ENCODE measurements at regions not wholly inside any gene's neighbourhood (a gene's known extent, or its start where the extent isn't known, plus 50 kb on each side); places are given as distances from the start of the nearest gene placed in this dataset.

DNA sequence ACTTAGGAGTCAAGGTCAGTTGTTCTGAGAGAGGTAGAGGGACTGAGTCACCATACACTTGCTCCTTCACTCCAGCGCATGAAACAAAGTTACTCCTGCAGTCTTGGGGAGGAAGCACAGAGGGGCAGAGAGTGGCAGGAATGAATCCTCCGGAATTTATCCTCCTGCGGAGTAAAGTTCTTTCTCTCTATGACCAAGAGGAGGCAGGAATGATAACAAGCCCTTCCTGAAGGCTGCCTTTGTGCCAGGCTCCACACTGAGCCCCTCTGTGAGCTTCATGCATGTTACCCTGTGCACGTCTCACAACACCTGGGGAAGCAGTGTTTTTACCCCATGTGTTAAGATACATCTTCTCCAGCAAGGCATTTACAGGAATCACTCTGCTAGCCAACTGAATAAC, 458.4 kb downstream of the KLF12 start:
- TF ChIP-seq, protein P1, sequence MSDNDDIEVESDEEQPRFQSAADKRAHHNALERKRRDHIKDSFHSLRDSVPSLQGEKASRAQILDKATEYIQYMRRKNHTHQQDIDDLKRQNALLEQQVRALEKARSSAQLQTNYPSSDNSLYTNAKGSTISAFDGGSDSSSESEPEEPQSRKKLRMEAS (IDR thresholded peaks at IDR 0.05) = no peak
- TF ChIP-seq, protein P2, sequence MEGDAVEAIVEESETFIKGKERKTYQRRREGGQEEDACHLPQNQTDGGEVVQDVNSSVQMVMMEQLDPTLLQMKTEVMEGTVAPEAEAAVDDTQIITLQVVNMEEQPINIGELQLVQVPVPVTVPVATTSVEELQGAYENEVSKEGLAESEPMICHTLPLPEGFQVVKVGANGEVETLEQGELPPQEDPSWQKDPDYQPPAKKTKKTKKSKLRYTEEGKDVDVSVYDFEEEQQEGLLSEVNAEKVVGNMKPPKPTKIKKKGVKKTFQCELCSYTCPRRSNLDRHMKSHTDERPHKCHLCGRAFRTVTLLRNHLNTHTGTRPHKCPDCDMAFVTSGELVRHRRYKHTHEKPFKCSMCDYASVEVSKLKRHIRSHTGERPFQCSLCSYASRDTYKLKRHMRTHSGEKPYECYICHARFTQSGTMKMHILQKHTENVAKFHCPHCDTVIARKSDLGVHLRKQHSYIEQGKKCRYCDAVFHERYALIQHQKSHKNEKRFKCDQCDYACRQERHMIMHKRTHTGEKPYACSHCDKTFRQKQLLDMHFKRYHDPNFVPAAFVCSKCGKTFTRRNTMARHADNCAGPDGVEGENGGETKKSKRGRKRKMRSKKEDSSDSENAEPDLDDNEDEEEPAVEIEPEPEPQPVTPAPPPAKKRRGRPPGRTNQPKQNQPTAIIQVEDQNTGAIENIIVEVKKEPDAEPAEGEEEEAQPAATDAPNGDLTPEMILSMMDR (IDR thresholded peaks at IDR 0.05 in 2 of 3, conservative IDR thresholded peaks at IDR 0.05 in 1 of 3; ENCODE audit: borderline replicate concordance in 1 of 3, insufficient read depth in 1 of 3, low read depth in 2 of 3, low read length in 2 of 3) = no peak
- TF ChIP-seq TCF7L2 (IDR thresholded peaks at IDR 0.05; ENCODE audit: borderline replicate concordance, extremely low read depth, insufficient read depth, insufficient read length) (no peak), EZH2 (IDR thresholded peaks at IDR 0.05) (no peak), FOSL1 (IDR thresholded peaks at IDR 0.05; ENCODE audit: low read depth) (no peak), RAD21 (IDR thresholded peaks at IDR 0.05; ENCODE audit: low read depth) (no peak), SIN3A (IDR thresholded peaks at IDR 0.05; ENCODE audit: low read depth) (no peak), POLR2A (IDR thresholded peaks at IDR 0.05; ENCODE audit: borderline replicate concordance, extremely low read depth, insufficient read depth, insufficient read length) (no peak), EZH2phosphoT487 (IDR thresholded peaks at IDR 0.05; ENCODE audit: borderline replicate concordance) (no peak)

Data from HCT116 (cell line).